Calu3 (cell line): ENCODE measurements at regions not wholly inside any gene's neighbourhood (a gene's known extent, or its start where the extent isn't known, plus 50 kb on each side); places are given as distances from the start of the nearest gene placed in this dataset.

Experiments
- BruUV-seq: library from RNA; stranded (reverse); fragments of 400-500 nt; replicated peaks from 2 replicates; lab custom pipeline; 2021; lab: Mats Ljungman, UMichigan
- CTCF ChIA-PET: fragments of 300-600 bp; sonication (Branson Sonifier 250); formaldehyde crosslinking; loops from one replicate; lab custom pipeline; 2022; ENCODE audit warnings: antibody characterized with exemption; lab: Charles Lee
- DNase-seq: peaks from one replicate; pipeline ENCODE4 v3.0.0; 2022
- H3K27ac Mint-ChIP-seq: one replicate; pipeline ENCODE4 v1.8.0; 2022; ENCODE audit warnings: mixed read lengths; ENCODE audit not compliant: unreplicated experiment
- H3K27me3 Mint-ChIP-seq: one replicate; pipeline ENCODE4 v1.8.0; 2022; ENCODE audit warnings: mixed read lengths; ENCODE audit not compliant: unreplicated experiment
- H3K36me3 Mint-ChIP-seq: one replicate; pipeline ENCODE4 v1.8.0; 2022; ENCODE audit warnings: mild to moderate bottlenecking, moderate library complexity, mixed read lengths; ENCODE audit not compliant: insufficient read depth, unreplicated experiment
- H3K4me1 Mint-ChIP-seq: one replicate; pipeline ENCODE4 v1.8.0; 2022; ENCODE audit warnings: mild to moderate bottlenecking, low read depth, mixed read lengths; ENCODE audit not compliant: unreplicated experiment
- H3K4me3 Mint-ChIP-seq: one replicate; pipeline ENCODE4 v1.8.0; 2022; ENCODE audit warnings: mild to moderate bottlenecking, low read depth, moderate library complexity, mixed read lengths; ENCODE audit not compliant: unreplicated experiment
- H3K9me3 Mint-ChIP-seq: one replicate; pipeline ENCODE4 v1.8.0; 2022; ENCODE audit warnings: low read depth, mixed read lengths; ENCODE audit not compliant: unreplicated experiment
- CTCF ChIP-seq: fragments of 200-600 bp; IDR thresholded peaks from one replicate; pipeline ENCODE4 v1.8.0; 2022; ENCODE audit warnings: antibody characterized with exemption; ENCODE audit not compliant: unreplicated experiment
- intact Hi-C: fragments of 100-400 bp; cut with micrococcal nuclease; formaldehyde crosslinking; loops from one replicate; pipeline ENCODE4 v1.10.0; 2022; ENCODE audit not compliant: unreplicated experiment

- DNase-seq = no peak
- BruUV-seq = no TSS peak
- CTCF ChIA-PET = no interaction called here
- Mint-ChIP-seq H3K27me3 (no peaks in the 10 kb centered on the region), H3K9me3 (peaks cover 4% of the 10 kb centered on the region), H3K36me3 (no peaks in the 10 kb centered on the region), H3K4me3 (no peak overlapping the region), H3K27ac (no peak overlapping the region), H3K4me1 (peaks cover 27% of the 10 kb centered on the region)
- intact Hi-C loops = no loop called here
- no peak for TF ChIP-seq CTCF
Observed at GRCh38 chr6:169071394-169071793, 182.3 kb downstream of the THBS2 start.

GRCh38 chr6:169070506-169071176, 183.0 kb downstream of the THBS2 start:
- H3K9me3 Mint-ChIP-seq = peaks cover 4% of the 10 kb centered on the region
- intact Hi-C loops = no loop called here
- H3K4me3 Mint-ChIP-seq = peak overlapping the region; percentile 13
- H3K27ac Mint-ChIP-seq = peak overlapping the region; percentile 57
- H3K27me3 Mint-ChIP-seq = no peaks in the 10 kb centered on the region
- H3K4me1 Mint-ChIP-seq = peaks cover 27% of the 10 kb centered on the region
- CTCF ChIA-PET = no interaction called here
- no peak for TF ChIP-seq CTCF
- H3K36me3 Mint-ChIP-seq = no peaks in the 10 kb centered on the region
- DNase-seq = peak; percentile 83
- BruUV-seq = no TSS peak

GRCh38 chr6:169069356-169069755, 184.3 kb downstream of the THBS2 start:
- Mint-ChIP-seq H3K27me3 (no peaks in the 10 kb centered on the region), H3K36me3 (no peaks in the 10 kb centered on the region), H3K27ac (no peak overlapping the region), H3K9me3 (peaks cover 4% of the 10 kb centered on the region), H3K4me3 (no peak overlapping the region), H3K4me1 (peaks cover 27% of the 10 kb centered on the region)
- no peak for TF ChIP-seq CTCF
- intact Hi-C loops = no loop called here
- CTCF ChIA-PET = no interaction called here
- BruUV-seq = no TSS peak
- DNase-seq = no peak

GRCh38 chr6:169064194-169064593, 189.5 kb downstream of the THBS2 start:
- no peak overlapping the region for H3K27ac Mint-ChIP-seq
- no peaks in the 10 kb centered on the region for H3K36me3 Mint-ChIP-seq
- BruUV-seq = no TSS peak
- no peak overlapping the region for H3K4me3 Mint-ChIP-seq
- peaks cover 6% of the 10 kb centered on the region for H3K9me3 Mint-ChIP-seq
- intact Hi-C loops = no loop called here
- DNase-seq = no peak
- TF ChIP-seq CTCF = no peak
- no peaks in the 10 kb centered on the region for H3K4me1 Mint-ChIP-seq
- CTCF ChIA-PET = interaction anchor here (0.9 kb wide), 1 partner anchor 680 kb away, joined by 4 read pairs; no protein-coding TSS in a partner anchor
- no peaks in the 10 kb centered on the region for H3K27me3 Mint-ChIP-seq
